ENCODE measurements at regions not wholly inside any gene's neighbourhood (a gene's known extent, or its start where the extent isn't known, plus 50 kb on each side); places are given as distances from the start of the nearest gene placed in this dataset.

DNA sequence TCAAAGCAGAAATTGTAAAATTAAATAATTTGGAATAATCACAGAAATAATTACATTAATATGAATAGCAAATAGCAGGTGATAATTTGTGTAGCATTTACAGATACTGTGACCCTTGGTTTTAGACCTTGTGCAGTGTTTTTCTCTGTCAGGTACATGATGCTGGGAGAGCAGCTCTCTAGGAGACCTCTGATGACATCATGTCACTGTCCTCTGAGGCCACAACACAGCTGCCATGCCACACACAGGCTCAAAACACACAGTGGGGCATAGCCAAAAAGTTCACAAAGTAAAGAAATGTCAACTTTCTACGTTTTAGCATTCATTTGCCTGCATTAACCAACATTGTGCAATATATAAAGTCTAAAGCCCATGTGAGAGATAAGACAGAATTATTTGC is 71.8 kb upstream of the ZBTB20 start:
- TF ChIP-seq, protein P1, sequence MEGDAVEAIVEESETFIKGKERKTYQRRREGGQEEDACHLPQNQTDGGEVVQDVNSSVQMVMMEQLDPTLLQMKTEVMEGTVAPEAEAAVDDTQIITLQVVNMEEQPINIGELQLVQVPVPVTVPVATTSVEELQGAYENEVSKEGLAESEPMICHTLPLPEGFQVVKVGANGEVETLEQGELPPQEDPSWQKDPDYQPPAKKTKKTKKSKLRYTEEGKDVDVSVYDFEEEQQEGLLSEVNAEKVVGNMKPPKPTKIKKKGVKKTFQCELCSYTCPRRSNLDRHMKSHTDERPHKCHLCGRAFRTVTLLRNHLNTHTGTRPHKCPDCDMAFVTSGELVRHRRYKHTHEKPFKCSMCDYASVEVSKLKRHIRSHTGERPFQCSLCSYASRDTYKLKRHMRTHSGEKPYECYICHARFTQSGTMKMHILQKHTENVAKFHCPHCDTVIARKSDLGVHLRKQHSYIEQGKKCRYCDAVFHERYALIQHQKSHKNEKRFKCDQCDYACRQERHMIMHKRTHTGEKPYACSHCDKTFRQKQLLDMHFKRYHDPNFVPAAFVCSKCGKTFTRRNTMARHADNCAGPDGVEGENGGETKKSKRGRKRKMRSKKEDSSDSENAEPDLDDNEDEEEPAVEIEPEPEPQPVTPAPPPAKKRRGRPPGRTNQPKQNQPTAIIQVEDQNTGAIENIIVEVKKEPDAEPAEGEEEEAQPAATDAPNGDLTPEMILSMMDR (IDR thresholded peaks at IDR 0.05; ENCODE audit: control insufficient read depth, extremely low read depth, insufficient read depth) = no peak
- H3K4me3 ChIP-seq (ENCODE audit: low read depth, low read length) = no peak overlapping the region
- DNase-seq (ENCODE audit: low read depth) = no peak

GRCh38 chr3:115224687-115225086 is 77.6 kb upstream of the ZBTB20 start:
- DNase-seq (ENCODE audit: low read depth) = no peak
- H3K4me3 ChIP-seq (ENCODE audit: low read depth, low read length) = no peak overlapping the region
- TF ChIP-seq, protein P1 (IDR thresholded peaks at IDR 0.05; ENCODE audit: control insufficient read depth, extremely low read depth, insufficient read depth) = no peak

- H3K4me3 ChIP-seq (ENCODE audit: low read depth, low read length) = no peak overlapping the region
- TF ChIP-seq, protein P1 (IDR thresholded peaks at IDR 0.05; ENCODE audit: control insufficient read depth, extremely low read depth, insufficient read depth) = no peak
- no peak for DNase-seq (ENCODE audit: low read depth)
Observed at GRCh38 chr3:115226844-115227445, 79.9 kb upstream of the ZBTB20 start.

GRCh38 chr3:115227461-115227860 is 80.4 kb upstream of the ZBTB20 start:
- TF ChIP-seq, protein P1 (IDR thresholded peaks at IDR 0.05; ENCODE audit: control insufficient read depth, extremely low read depth, insufficient read depth) = no peak
- no peak for DNase-seq (ENCODE audit: low read depth)
- H3K4me3 ChIP-seq (ENCODE audit: low read depth, low read length) = no peak overlapping the region

GRCh38 chr3:115228266-115228665 is 81.2 kb upstream of the ZBTB20 start:
- H3K4me3 ChIP-seq (ENCODE audit: low read depth, low read length) = no peak overlapping the region
- no peak for DNase-seq (ENCODE audit: low read depth)
- TF ChIP-seq, protein P1 (IDR thresholded peaks at IDR 0.05; ENCODE audit: control insufficient read depth, extremely low read depth, insufficient read depth) = no peak

- H3K4me3 ChIP-seq (ENCODE audit: low read depth, low read length) = no peak overlapping the region
- TF ChIP-seq, protein P1 (IDR thresholded peaks at IDR 0.05; ENCODE audit: control insufficient read depth, extremely low read depth, insufficient read depth) = no peak
- DNase-seq (ENCODE audit: low read depth) = no peak
Observed at GRCh38 chr3:115232167-115232566, 85.1 kb upstream of the ZBTB20 start.

DNA sequence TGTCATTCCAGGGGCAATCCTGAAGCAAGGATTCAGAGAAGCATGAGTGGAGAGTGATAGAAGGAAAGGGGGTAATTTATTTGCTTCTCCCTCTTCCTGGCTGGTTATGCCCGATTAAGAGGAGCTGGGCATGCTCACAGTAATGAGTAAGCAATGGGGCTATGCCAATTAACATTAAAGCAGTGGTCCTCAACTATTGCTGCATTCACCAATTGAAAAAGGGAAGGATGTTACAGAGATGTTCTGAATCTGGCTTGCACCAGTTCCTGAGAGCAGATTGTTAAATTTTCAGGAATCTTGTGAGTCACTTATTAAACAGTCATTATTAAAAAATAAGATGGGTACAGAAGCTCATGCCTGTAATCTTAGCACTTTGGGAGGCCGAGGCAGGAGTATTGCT is 85.9 kb upstream of the ZBTB20 start:
- H3K4me3 ChIP-seq (ENCODE audit: low read depth, low read length) = no peak overlapping the region
- DNase-seq (ENCODE audit: low read depth) = no peak
- TF ChIP-seq, protein P1 (IDR thresholded peaks at IDR 0.05; ENCODE audit: control insufficient read depth, extremely low read depth, insufficient read depth) = no peak
